Muscle of back (tissue), 3 donors: ENCODE measurements at regions not wholly inside any gene's neighbourhood (a gene's known extent, or its start where the extent isn't known, plus 50 kb on each side); places are given as distances from the start of the nearest gene placed in this dataset.
"Not testable (repeated sequence)": the region's sequence is repeated elsewhere in the genome, so short reads cannot be mapped to it uniquely, and the experiment has no call there.

Experiments used
- DNase-seq, 3 donors: peaks; one replicate each; pipeline versions ENCODE4 v3.0.0 to v3.0.0-alpha.2; 2013

DNA sequence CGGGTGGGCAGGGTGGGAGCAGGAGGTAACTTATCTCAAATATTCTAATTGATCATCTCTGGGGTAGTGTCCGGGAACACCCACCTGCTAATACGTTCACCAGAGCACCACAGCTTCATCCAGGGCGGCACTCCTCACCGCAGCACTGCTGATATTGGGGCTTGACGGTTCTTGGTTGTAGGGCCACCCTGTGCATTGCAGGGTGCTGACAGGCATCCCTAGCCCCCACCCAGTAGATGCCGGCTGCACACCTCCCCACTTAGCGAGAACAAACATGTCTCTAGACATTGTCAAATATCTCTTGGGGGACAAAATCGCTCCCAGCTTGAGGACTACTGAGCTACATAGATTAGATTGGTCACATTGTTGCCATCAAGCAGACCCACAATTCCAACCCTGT is 73.9 kb upstream of the WASF3 start:
- DNase-seq: no peak

DNA sequence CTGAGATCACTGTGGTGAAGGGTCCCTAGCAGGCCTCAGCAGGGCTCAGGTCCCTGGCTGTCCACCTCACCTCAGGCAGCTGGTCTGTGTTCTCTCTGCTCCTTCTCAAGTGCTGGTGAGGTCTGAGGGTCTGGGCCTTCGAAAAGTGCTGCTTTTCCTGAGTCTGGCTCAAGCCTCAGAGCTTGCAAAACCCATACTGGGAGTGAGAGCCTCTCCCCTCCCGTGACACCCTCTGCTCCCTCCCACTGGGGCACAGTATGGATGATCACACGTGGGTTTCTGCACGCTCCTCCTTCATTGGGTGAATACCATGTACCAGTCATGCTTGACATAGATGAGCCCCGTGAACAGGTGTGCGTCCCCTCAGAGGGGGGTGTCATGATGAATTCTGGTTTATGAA is 73.3 kb upstream of the WASF3 start:
- DNase-seq: no peak

DNA sequence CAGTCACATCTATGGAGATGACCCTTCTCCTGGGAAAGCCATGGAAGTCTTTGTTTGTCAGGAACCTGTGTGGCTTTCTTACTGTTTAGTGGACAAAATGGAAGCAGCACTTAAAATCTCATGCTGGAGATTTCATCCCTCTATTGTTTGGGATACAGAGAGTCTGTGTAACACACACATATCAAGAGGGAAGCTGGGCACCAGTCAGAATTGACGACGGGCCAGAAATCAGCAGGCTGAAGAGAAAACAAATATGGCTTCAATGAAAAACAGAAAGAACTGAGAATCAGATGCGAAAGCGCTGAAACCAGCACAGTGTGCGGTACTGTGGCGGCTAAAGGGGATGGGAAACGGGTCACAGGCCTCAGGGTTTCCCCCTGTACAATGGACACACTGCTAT is 72.2 kb upstream of the WASF3 start:
- DNase-seq: no peak

DNA sequence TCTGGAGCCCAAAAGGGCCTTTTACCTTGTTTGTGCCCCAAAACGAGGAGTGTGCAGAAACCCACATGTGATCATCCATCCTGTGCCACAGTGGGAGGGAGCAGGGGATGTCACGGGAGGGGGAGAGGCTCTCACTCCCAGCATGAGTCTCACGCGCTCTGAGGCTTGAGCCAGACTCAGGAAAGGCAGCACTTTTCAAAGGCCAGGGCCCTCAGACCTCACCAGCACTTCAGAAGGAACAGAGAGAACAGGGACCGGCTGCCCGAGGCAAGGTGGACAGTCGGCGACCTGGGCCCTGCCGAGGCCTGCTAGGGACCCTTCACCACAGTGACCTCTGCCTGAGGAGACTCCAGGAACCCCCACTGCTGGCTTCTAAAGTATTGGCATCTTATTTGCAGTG is 71.7 kb upstream of the WASF3 start:
- no peak for DNase-seq

DNA sequence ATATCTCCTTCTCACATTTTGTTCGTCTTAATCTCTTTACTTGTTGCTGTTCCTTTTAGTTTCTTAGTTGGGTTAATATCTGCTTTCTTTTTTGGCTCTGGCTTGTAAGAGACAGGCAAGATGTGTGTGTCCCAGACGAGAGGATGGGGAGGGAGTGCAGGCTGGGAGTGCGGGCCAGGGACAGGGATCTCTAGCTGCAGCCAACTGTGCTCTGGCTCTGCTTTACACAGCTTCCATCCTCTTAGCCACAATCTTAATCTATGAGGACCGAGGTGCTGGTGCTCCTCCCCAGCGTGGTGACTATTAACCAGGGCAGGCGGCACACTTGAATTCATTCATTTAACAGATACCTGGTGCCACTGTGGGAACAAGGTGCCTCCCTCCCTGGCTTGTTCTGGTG is 70.9 kb upstream of the WASF3 start:
- peak in 2 of 3 donors; percentile 38 to 75 for DNase-seq

DNA sequence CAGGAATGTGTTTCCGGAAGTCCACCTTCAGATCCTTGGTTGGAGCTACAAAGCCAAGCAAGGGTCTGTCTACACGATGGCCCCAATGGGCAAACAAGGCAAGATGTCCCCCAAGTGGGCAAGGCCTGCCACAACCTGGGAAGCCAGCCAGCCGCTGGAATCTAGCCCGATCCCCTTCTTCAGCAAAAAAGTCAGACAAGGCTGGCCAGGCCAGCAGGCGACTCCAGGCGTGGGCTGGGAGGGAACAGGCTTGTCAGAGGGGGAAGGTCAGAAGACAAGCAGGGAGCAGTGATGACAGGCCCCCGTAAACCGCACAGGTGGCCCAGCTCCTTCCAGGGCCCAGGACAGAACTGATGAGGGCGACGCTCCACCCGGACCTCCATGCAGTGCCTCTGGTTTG is 69.7 kb upstream of the WASF3 start:
- no peak for DNase-seq

DNA sequence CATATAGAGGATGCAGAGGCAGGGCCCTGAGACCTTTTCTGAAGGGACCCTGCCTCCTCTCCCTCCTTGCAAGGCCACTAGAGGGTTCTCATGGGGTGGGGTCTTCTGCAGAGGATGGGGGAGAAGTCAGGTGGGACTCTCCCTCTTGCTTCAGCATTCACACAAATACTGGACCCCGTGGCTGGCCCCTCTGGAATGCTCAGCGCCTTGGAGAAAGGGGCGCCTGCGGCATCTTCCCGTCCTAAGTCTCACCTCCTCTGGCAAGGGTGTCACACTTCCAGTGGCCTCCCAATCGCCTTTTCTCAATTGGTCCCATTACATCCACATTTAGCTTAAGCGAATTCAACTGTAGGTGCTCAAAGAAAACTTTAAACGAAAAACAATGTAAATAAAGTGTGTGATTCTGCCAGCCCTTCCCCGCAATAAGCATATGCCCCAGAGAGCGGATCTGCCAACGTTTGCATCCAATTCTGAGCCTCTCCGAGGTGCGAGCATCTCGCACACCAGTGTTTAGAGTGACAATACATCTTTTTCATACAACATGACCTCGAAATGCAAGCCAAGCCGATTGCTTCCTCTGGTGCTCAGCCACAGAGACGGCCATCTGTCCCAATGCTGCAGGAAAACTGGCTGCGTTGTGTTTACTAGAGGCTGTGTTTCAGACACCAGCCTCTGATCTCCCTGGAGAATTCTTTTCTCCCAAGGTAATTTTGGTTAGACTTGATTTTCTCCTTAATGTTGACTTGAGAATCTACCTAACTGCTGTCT is 69.1 kb upstream of the WASF3 start:
- DNase-seq: no peak

DNA sequence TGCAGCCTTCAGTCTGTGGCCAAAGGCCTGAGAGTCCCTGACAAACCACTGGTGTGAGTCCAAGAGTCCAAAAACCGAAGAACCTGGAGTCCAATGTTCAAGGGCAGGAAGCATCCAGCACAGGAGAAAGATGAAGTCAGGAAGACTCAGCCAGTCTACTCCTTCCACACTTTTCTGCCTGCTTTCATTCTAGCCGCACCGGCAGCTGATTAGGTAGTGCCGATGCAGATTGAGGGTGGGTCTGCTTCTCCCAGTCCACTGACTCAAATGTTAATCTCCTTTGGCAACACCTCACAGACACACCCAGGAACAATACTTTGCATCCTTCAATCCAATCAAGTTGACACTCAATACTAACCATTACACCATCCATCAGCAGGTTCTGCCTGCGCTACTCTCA is 65.2 kb upstream of the WASF3 start:
- DNase-seq: not testable (repeated sequence)

DNA sequence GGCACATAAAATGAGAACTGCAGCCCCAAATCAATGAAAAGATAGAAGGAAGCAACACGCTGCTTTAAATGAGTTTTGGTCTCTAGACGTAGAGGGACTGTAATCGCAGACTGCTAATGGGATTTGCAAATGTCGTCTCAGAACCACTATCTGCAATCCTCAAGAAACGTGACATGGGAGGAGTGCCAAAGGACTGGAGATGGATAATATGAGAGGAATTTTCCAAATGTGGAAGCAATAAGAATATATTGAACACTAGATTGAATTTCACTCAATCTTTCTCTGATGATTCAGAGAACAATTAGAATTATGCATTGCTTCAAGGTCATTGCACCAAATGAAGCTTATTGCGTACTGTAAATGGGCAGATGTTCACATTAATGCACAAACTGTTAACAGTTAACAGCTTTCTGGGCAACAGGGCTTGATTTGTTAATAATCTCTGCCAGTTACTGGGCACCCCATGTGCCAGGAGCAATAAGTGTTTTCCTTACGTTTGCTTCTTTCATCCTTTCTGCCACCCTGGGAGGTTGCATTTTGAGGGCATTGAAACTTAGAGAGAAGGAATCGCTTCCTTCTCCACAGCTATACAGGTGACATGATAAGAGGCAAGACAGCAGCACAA is 62.8 kb upstream of the WASF3 start:
- DNase-seq: peak in 1 of 3 donors; percentile 44

DNA sequence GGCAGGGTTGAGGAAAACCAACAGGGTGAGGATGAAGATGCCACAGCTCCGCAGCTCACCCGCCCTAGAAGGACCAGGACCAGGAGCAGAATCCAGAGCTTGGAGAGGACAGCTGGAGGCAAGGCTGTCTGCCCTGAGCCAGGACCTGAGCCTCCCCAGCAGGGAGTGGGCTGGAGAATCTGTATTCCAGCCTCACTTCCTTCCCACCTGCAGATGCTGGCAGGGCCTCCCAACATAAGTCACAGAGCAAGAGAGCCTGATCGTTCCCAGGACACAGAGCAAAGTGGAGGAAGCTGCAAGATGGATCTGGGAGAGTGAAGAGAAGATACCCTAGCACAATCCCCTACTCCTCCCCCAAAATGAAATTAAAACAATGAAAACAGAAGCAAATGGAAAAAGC is 61.7 kb upstream of the WASF3 start:
- peak in 2 of 3 donors; percentile 47 to 80 for DNase-seq

DNA sequence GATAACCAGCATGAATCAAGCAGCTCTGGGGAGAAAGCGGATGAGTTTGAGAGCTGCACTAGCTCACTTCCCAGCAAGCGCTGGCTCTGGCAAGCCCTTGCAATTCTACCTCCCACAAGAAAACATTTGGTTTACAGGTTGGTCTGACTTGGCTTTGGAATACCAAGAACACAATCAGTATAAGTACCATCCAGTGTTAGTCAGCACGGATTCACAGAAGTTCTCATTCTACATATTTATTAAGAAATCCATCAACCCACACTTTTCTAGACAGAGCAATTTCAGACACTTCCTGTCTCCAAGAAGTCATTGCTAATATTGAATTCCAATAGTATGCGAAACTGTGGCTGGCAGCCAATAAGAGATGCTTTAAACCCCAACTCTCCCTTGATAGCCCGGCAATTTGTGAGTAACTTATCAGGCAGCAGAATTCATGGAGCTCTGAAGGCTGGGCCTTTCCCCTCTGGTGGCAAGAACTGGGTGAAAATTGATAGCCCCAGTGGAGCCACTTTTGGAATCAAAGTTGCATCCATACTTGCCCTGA is 59.4 kb upstream of the WASF3 start:
- DNase-seq: peak; percentile 63 to 92 (median 84)

DNA sequence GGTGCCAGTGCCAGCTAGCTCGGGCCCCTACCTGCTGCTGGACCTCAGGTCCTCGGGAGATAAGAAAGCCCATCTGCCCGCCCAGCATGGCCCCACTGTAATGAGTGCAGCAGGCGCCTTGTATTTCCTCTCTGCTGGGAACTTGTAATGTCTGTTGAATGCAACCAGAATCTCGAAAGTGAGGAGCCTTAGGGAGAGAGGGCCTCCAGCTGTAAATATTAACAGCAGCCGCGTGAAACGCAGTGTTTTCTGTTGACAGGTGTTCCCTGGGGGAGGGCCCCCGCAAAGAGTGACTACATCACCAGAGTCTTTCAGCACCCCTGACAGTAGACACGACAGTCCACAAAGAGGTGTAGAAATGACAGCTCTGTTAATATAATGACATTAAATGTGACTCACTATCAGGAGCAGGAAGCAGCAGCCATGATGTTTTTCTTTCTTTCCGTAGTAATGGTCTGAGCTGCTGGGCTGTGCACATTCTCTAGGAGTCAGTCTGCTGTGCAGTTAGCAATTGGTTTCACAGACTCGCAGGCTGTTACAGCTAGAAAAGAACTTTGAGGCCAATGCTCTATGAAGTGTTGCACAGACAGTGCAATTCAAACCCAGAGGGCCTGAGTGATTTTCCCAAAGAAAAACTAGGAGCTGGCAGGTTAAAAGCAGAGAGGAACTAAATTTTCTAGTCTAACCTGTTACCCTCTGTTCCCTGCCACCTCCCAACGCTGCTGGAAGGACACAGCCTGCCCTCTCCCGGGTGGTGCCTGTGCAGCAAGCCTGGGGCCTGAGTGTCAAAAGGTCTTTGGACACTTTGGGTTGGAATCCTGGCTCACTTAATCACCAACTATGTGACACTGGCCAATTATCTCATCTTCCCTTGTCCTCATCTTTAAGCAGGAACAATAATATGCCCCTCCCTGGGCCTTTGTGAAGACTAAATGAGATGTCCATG is 58.6 kb upstream of the WASF3 start:
- peak in 1 of 3 donors; percentile 62 for DNase-seq

DNA sequence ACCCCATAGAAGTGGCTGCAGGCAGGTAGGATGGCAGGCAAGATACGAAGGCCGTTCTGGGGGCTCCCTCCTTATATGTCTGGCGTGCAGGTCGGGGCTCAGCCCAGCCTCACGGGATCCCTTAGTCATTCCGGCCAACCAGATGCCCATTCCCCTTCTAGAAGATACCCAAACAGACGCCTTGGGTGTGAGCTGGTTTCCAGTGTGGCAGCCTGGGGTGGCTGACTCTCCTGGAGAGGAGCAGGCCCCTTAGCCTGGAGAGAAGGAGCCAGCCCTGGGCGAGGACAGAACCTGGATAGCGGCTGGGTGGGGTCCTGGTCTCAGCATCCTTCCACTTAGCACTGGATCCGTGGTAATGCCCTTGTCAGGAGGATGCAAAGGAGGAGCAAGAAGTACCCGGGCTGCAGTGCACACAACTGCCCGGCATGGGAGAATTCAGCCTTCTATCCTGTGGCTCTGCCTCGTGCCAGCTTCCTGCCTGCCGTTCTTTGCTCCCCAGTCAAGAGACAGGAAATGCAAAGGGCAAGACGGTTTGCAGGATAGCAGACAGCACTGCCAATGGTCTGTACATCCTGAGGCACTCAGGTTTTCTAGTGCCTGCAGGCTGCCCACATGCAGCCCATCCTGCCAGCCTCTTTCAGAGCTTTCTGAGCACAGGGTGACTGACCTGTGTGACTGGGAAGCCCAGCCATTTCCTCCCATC is 56.7 kb upstream of the WASF3 start:
- DNase-seq: no peak

DNA sequence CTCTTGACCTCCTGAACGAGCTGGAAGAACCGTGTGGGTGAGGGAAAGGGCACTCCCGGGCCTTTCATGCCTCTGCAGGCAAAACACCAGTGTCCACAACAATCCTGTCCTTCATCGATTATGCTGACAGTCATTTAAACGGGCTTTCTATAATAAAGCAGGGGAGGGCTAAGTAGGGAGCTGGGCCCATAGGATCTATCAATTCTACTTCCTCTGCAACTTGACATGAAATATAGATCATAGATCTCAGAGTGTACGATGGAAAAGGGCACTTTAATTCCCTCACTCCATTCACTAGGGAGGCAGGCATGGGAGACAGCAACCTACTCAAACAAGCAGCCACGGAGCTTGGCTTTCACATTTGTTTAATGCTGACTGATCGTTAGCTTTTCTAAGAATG is 55.8 kb upstream of the WASF3 start:
- DNase-seq: no peak

DNA sequence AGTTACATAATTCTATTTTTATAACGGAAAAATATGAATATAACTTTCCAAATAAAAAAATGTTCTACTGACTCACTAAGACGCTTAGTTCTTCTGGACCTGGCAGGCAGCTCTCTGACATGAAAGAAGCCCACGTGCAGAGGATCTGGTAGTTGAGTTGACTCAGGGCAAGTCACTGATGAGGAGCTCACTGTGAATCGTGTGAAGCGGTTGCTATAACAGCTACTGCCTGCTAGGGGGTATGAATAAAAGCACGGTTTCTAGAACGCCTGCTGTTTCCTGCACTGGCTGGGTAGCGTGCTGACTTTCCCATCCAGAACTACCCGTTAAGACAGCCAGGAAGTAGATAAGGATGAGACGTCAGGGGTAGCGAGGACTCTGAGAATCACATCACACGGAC is 54.7 kb upstream of the WASF3 start:
- DNase-seq: peak in 1 of 3 donors; percentile 47

DNA sequence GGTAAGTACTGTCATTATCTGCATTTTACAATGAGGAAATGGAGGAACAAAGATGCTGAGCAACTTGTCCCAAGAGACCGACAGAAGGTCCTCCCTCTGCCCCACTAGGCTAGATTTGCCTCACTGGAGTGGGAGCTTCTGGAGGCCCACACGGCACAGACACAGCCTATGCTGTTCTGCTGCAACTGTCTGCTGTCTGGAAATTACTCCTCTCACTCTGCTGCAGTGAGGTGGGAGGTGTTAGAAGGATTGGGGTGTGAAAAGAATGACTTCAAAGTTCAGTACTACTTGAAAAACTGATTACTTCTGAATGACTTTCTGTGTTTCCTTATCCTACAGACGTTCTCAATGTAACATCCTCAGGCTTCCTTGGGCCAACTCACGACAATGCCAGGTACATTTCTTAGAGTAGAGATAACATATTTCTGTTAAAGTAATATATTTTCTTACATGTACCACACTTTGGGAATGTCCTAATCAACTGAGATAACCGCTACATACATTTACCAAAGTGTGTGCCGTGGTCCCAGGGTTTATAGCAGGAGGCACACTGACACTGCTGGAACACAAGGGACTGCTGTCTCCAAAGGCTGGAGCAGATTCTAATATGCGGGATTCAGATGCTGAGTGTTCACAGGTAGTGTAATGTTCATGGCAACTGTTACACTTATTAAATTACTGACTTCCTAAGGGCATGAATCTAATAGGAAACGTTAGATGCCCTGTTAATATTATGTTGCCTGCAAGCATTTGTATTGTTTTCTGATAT is 53.5 kb upstream of the WASF3 start:
- no peak for DNase-seq
